NB4 (cell line): ENCODE measurements at regions not wholly inside any gene's neighbourhood (a gene's known extent, or its start where the extent isn't known, plus 50 kb on each side); places are given as distances from the start of the nearest gene placed in this dataset.

Source experiments
- DNase-seq: peaks from one replicate; pipeline ENCODE4 v3.0.0; 2010; ENCODE audit warnings: low read depth
- H3K4me3 ChIP-seq: one replicate; pipeline ENCODE4 v1.5.1; 2011; ENCODE audit warnings: mild to moderate bottlenecking, low read depth, low read length, moderate library complexity
- MYC ChIP-seq: IDR thresholded peaks from 2 replicates; pipeline ENCODE4 v1.6.1; 2011; ENCODE audit warnings: low read depth, low read length
- POLR2A ChIP-seq: IDR thresholded peaks from 2 replicates; pipeline ENCODE4 v1.6.1; 2011; ENCODE audit warnings: mild to moderate bottlenecking; ENCODE audit not compliant: insufficient read length; ENCODE audit errors: extremely low read depth
- TF ChIP-seq, protein P1 (sequence below): IDR thresholded peaks from one replicate; pipeline ENCODE4 v1.5.1; 2012; ENCODE audit warnings: low read depth, low read length
- TF ChIP-seq, protein P2 (sequence below): IDR thresholded peaks from 2 replicates; pipeline ENCODE4 v1.6.1; 2011; ENCODE audit warnings: low read depth, low read length

DNA sequence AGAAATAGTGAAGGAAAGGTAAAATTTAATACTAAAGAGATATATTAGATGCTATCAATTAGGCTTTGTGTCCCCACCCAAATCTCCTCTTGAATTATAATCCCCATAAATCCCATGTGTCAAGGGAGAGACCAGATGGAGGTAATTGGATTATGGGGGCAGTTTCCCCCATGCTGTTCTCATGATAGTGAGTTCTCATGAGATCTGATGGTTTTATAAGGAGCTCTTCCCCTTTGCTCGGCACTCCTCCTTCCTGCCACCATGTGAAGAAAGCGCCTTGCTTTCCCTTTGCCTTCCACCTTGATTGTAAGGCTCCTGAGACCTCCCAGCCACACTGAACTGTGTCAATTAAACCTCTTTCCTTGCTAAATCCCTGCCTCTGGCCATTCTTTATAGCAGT is 697.0 kb upstream of the RGMB start:
- TF ChIP-seq POLR2A (no peak), MYC (no peak)
- TF ChIP-seq, protein P1, sequence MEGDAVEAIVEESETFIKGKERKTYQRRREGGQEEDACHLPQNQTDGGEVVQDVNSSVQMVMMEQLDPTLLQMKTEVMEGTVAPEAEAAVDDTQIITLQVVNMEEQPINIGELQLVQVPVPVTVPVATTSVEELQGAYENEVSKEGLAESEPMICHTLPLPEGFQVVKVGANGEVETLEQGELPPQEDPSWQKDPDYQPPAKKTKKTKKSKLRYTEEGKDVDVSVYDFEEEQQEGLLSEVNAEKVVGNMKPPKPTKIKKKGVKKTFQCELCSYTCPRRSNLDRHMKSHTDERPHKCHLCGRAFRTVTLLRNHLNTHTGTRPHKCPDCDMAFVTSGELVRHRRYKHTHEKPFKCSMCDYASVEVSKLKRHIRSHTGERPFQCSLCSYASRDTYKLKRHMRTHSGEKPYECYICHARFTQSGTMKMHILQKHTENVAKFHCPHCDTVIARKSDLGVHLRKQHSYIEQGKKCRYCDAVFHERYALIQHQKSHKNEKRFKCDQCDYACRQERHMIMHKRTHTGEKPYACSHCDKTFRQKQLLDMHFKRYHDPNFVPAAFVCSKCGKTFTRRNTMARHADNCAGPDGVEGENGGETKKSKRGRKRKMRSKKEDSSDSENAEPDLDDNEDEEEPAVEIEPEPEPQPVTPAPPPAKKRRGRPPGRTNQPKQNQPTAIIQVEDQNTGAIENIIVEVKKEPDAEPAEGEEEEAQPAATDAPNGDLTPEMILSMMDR = no peak
- TF ChIP-seq, protein P2, sequence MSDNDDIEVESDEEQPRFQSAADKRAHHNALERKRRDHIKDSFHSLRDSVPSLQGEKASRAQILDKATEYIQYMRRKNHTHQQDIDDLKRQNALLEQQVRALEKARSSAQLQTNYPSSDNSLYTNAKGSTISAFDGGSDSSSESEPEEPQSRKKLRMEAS = no peak
- DNase-seq = no peak

DNA sequence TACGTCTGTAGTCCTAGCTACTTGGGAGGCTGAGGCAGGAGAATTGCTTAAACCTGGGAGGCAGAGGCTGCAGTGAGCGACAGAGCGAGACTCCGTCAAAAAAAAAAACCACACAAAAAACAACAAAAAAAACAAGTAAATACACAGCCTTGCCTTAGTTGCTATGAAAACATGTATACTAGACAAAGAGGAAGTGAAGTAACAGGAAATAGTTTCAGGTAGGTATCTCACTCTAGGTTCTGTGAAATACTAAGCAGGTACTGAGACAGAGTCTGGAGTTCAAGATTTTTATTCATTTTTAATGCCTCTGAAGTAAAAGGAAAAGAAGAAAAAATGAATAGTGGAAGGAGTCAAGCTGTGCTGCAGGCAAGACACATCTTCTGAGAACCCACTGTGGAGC is 687.9 kb upstream of the RGMB start:
- H3K4me3 ChIP-seq = no peak overlapping the region
- TF ChIP-seq, protein P1 = no peak
- TF ChIP-seq, protein P2 = no peak
- TF ChIP-seq POLR2A (no peak), MYC (no peak)
- DNase-seq = no peak

More for the DNA sequence above, 697.0 kb upstream of the RGMB start:
- no peak overlapping the region for H3K4me3 ChIP-seq

DNA sequence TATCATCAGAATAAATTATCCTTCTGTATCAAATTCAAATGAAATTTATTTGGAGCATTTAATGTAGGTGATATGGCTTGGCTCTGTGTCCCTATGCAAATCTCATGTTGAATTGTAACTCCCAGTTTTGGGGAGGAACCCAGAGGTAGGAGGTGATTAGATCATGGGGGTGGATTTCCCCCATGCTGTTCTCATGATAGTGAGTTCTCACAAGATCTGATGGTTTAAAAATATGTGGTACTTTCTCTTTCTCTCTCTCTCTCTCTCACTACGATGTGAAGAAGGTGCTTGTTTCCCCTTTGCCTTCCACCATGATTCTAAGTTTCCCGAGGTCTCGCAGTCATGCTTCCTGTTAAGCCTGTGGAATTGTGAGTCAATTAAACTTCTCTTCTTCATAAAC is 678.4 kb upstream of the RGMB start:
- TF ChIP-seq, protein P1 = no peak
- TF ChIP-seq POLR2A (no peak), MYC (no peak)
- TF ChIP-seq, protein P2 = no peak
- no peak for DNase-seq
- no peak overlapping the region for H3K4me3 ChIP-seq

- no peak overlapping the region for H3K4me3 ChIP-seq
- TF ChIP-seq POLR2A = no peak
- TF ChIP-seq, protein P1 = no peak
- TF ChIP-seq, protein P2 = no peak
- TF ChIP-seq MYC = no peak
- DNase-seq = no peak
Measured at GRCh38 chr5:98096155-98096554, 677.3 kb upstream of the RGMB start.

DNA sequence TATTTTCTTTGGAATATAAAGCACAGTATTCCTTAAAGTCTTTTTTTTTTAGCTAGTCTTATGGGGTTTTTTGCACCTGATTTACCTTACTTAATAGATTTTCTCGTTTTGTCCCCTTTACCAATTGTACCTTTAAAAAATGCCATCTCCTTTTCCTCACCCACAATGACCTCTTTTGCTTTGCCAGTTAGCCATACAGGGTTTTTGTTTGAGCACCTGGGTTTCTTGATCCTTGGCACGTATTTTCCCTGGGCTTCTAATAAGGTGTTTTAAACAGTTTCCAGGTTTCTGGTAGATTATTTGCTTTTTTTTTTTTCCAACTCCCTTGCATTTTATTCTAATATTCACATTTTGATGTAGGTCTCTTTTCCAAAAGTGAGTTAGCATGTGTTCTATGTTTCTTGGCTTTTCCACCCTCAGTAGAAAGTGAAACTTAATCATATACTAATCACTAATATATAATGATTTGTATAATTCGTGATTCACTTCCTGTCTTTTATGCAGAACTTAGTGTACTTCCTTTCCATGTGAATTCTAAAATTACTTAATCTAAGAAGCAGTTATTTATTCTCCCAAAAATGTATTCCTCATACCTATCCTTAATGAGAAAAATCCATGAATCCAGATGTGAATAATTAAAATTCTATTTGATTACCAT is 673.9 kb upstream of the RGMB start:
- TF ChIP-seq, protein P2 = no peak
- TF ChIP-seq, protein P1 = no peak
- no peak for TF ChIP-seq POLR2A
- TF ChIP-seq MYC = no peak
- DNase-seq = no peak
- H3K4me3 ChIP-seq = no peak overlapping the region
